ENCODE measurements at regions not wholly inside any gene's neighbourhood (a gene's known extent, or its start where the extent isn't known, plus 50 kb on each side); places are given as distances from the start of the nearest gene placed in this dataset.

- H3K27ac Mint-ChIP-seq (ENCODE audit: low read depth): no peak overlapping the region
- H3K4me1 Mint-ChIP-seq: no peaks in the 10 kb centered on the region
- H3K4me3 Mint-ChIP-seq: no peak overlapping the region
- no peaks in the 10 kb centered on the region for H3K36me3 Mint-ChIP-seq (ENCODE audit: insufficient read depth)
- DNase-seq (ENCODE audit: low spot score in 2 of 2) (no peak), ATAC-seq (replicated peaks; ENCODE audit: extremely low read depth, poor library complexity, severe bottlenecking) (no peak)
- peaks cover under 1% of the 10 kb centered on the region for H3K27me3 Mint-ChIP-seq
- peaks cover 1% of the 10 kb centered on the region for H3K9me3 Mint-ChIP-seq
Observed at GRCh38 chr4:83860200-83860599, 324.3 kb downstream of the GPAT3 start.

- no peak overlapping the region for H3K4me3 Mint-ChIP-seq
- H3K27me3 Mint-ChIP-seq: peaks cover 10% of the 10 kb centered on the region
- H3K27ac Mint-ChIP-seq (ENCODE audit: low read depth): no peak overlapping the region
- DNase-seq (ENCODE audit: low spot score in 2 of 2) (no peak), ATAC-seq (replicated peaks; ENCODE audit: extremely low read depth, poor library complexity, severe bottlenecking) (no peak)
- no peaks in the 10 kb centered on the region for H3K36me3 Mint-ChIP-seq (ENCODE audit: insufficient read depth)
- H3K9me3 Mint-ChIP-seq: peaks cover 13% of the 10 kb centered on the region
- H3K4me1 Mint-ChIP-seq: no peaks in the 10 kb centered on the region
Observed at GRCh38 chr4:83858131-83858530, 322.2 kb downstream of the GPAT3 start.

DNA sequence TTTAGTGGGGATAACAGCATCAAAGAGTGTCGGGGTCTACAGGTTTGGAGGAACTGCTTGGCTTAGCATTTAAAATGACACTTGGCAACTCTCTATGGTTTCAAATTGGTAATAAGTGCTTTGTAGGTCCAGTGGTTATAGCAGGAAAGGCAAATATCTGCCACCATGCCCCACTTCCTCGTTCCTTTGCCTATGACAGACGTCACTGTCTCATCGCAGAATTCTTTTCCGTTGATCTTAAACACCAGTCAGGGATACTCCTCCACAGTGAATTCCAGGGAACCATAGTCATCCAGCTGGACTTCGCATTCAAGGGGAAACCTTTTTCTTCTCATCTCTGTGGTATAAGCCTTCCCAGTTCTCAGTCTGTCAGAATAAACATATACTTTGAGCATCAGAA is 319.1 kb downstream of the GPAT3 start:
- Mint-ChIP-seq H3K4me1 (no peaks in the 10 kb centered on the region), H3K27me3 (peaks cover 12% of the 10 kb centered on the region), H3K9me3 (peaks cover 13% of the 10 kb centered on the region), H3K4me3 (no peak overlapping the region), H3K36me3 (ENCODE audit: insufficient read depth) (no peaks in the 10 kb centered on the region), H3K27ac (ENCODE audit: low read depth) (no peak overlapping the region)
- ATAC-seq (replicated peaks; ENCODE audit: extremely low read depth, poor library complexity, severe bottlenecking) (no peak), DNase-seq (ENCODE audit: low spot score in 2 of 2) (no peak)

DNA sequence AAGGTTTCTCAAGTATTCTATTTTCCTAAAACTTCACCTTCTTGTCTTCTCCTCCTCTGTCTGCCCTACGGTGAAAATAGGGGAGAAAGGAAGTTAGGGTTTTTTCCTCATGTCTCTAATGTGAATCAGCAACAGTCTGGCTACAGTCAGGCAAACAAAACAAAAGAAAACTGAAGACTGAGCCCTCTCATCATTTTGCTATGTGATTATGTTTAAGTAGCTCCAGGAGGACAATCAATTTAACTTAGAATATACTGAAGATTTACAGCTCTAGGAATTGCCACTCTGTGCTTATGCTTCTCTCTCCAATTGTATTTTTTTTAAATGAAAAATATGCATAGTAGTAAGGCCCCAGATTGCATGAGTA is 316.2 kb downstream of the GPAT3 start:
- no peaks in the 10 kb centered on the region for H3K36me3 Mint-ChIP-seq (ENCODE audit: insufficient read depth)
- no peak overlapping the region for H3K27ac Mint-ChIP-seq (ENCODE audit: low read depth)
- ATAC-seq (replicated peaks; ENCODE audit: extremely low read depth, poor library complexity, severe bottlenecking): no peak
- H3K4me1 Mint-ChIP-seq: no peaks in the 10 kb centered on the region
- peaks cover 13% of the 10 kb centered on the region for H3K9me3 Mint-ChIP-seq
- peaks cover 19% of the 10 kb centered on the region for H3K27me3 Mint-ChIP-seq
- DNase-seq (ENCODE audit: low spot score in 2 of 2): no peak
- no peak overlapping the region for H3K4me3 Mint-ChIP-seq

GRCh38 chr4:83851261-83852084 is 315.6 kb downstream of the GPAT3 start:
- Mint-ChIP-seq H3K4me1 (no peaks in the 10 kb centered on the region), H3K27me3 (peaks cover 19% of the 10 kb centered on the region), H3K27ac (ENCODE audit: low read depth) (no peak overlapping the region), H3K9me3 (peaks cover 13% of the 10 kb centered on the region), H3K4me3 (no peak overlapping the region), H3K36me3 (ENCODE audit: insufficient read depth) (no peaks in the 10 kb centered on the region)
- no peak for ATAC-seq (replicated peaks; ENCODE audit: extremely low read depth, poor library complexity, severe bottlenecking)
- no peak for DNase-seq (ENCODE audit: low spot score in 2 of 2)

DNA sequence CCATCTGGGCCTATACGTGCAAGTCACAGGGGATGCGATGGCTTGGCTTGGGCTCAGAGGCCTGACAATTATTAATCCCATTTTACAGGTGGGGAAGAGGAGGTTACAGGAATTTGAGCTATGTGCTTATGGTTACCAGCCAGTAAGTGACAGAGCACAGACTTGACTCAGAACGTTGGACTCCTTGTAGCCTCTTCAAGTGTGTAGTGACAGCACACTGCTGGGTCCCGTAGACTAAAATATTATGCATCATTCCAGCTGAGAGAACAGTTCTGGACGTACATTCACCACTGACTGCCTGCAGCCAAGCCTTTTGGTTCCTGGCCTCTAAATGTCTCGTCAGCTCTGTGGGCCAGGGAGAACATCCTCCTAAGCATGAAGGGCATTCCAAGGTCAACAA is 314.5 kb downstream of the GPAT3 start:
- Mint-ChIP-seq H3K36me3 (ENCODE audit: insufficient read depth) (no peaks in the 10 kb centered on the region), H3K4me3 (no peak overlapping the region), H3K4me1 (no peaks in the 10 kb centered on the region), H3K9me3 (peaks cover 13% of the 10 kb centered on the region), H3K27me3 (peaks cover 19% of the 10 kb centered on the region), H3K27ac (ENCODE audit: low read depth) (no peak overlapping the region)
- no peak for ATAC-seq (replicated peaks; ENCODE audit: extremely low read depth, poor library complexity, severe bottlenecking)
- no peak for DNase-seq (ENCODE audit: low spot score in 2 of 2)

DNA sequence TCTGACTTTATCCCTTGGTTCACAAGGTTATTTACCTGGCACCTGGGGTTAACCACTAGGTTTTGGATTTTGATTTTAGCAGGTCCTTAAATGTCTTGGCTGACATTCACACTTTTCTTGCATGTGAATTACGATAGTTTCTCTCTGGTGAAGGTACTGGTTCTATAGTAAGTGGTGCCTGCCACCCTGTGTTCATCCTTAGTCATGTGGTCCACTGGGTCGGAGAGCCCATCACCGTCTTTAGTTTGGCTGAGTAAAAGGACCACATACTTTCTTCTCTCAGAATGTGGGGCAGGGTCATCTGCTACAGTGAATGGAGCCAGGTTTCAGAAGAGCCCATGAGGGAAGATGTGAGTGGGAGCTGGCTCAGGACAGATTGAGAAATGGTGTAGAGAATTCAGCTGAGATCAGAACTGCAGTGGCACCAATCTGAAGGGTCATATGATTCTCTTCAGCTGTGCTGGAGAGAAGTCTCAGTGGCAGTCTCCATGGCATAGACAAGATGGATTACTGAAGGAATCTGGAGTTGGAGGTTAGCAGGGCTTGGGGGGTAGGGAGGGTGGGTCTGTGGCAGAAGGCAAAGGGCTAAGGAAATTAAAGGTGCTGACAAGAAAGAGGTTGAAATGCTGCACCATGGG is 310.4 kb downstream of the GPAT3 start:
- ATAC-seq (replicated peaks; ENCODE audit: extremely low read depth, poor library complexity, severe bottlenecking) (no peak), DNase-seq (ENCODE audit: low spot score in 2 of 2) (no peak)
- H3K4me3 Mint-ChIP-seq: no peak overlapping the region
- H3K4me1 Mint-ChIP-seq: no peaks in the 10 kb centered on the region
- no peak overlapping the region for H3K27ac Mint-ChIP-seq (ENCODE audit: low read depth)
- H3K36me3 Mint-ChIP-seq (ENCODE audit: insufficient read depth): no peaks in the 10 kb centered on the region
- no peaks in the 10 kb centered on the region for H3K9me3 Mint-ChIP-seq
- peaks cover 8% of the 10 kb centered on the region for H3K27me3 Mint-ChIP-seq

DNA sequence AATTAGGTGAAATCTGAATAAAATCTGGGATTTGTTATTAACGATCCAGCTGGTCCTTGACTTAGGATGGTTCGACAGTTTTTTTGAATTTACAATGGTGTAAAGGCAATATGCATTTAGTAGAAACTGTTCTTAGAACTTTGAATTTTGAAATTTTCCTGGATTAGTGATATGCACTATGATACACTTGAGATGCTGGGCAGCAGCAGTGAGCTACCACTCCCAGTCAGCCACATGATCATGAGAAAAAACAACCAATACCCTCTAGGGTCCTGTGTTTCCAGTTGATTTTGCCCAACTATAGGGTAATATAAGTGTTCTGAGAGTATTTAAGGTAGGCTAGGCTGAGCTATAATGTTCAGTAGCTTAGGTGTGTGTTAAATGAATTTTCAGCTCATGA is 303.7 kb downstream of the GPAT3 start:
- Mint-ChIP-seq H3K27me3 (no peaks in the 10 kb centered on the region), H3K36me3 (ENCODE audit: insufficient read depth) (no peaks in the 10 kb centered on the region), H3K4me1 (no peaks in the 10 kb centered on the region)

GRCh38 chr4:83837614-83838308 is 301.9 kb downstream of the GPAT3 start:
- H3K4me1 Mint-ChIP-seq: no peaks in the 10 kb centered on the region
- ATAC-seq (replicated peaks; ENCODE audit: extremely low read depth, poor library complexity, severe bottlenecking): no peak

More for the DNA sequence above, 303.7 kb downstream of the GPAT3 start:
- DNase-seq (ENCODE audit: low spot score in 2 of 2) (no peak), ATAC-seq (replicated peaks; ENCODE audit: extremely low read depth, poor library complexity, severe bottlenecking) (no peak)
- no peaks in the 10 kb centered on the region for H3K9me3 Mint-ChIP-seq
- H3K27ac Mint-ChIP-seq (ENCODE audit: low read depth): no peak overlapping the region
- no peak overlapping the region for H3K4me3 Mint-ChIP-seq

GRCh38 chr4:83833920-83834319 is 298.0 kb downstream of the GPAT3 start:
- H3K27ac Mint-ChIP-seq (ENCODE audit: low read depth): no peak overlapping the region
- no peak overlapping the region for H3K4me3 Mint-ChIP-seq
- H3K27me3 Mint-ChIP-seq: no peaks in the 10 kb centered on the region
- peaks cover 3% of the 10 kb centered on the region for H3K36me3 Mint-ChIP-seq (ENCODE audit: insufficient read depth)
- DNase-seq (ENCODE audit: low spot score in 2 of 2): no peak
- no peak for ATAC-seq (replicated peaks; ENCODE audit: extremely low read depth, poor library complexity, severe bottlenecking)
- H3K4me1 Mint-ChIP-seq: no peaks in the 10 kb centered on the region
- no peaks in the 10 kb centered on the region for H3K9me3 Mint-ChIP-seq

More at GRCh38 chr4:83837614-83838308, 301.9 kb downstream of the GPAT3 start:
- Mint-ChIP-seq H3K9me3 (no peaks in the 10 kb centered on the region), H3K36me3 (ENCODE audit: insufficient read depth) (no peaks in the 10 kb centered on the region), H3K27ac (ENCODE audit: low read depth) (no peak overlapping the region), H3K27me3 (no peaks in the 10 kb centered on the region), H3K4me3 (no peak overlapping the region)
- DNase-seq (ENCODE audit: low spot score in 2 of 2): no peak

DNA sequence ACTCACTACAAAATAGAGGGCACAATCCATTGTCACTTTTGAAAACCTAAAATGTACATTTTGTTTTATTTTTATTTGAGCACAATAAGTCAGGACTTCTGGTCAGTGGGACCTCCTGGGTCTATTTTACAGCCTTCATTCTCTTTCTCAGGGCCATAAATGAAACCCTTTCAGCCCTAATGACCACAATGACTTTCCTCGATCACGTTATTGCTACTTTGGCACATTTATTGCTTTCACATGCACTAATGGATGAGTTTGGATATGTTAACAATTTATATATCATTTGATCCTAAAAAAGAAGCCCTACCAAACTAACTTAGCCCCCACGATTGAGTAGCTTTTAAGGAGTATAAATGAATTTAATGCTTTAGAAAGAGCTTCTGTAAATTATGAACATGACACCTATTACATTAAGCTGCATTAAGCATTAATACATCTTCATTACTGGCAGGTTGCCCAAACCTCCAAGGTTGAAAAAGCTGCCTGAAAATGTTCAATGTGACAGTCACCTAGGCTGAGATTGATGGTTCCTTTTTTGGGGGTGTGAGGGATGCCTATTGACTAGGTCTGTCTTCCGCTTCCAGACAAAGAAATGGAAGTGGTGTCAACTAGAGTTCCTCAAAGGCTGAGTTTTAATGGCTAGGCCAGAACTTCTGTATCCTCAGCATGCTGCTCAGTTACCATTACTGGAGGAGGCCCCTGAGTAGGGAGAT is 296.4 kb downstream of the GPAT3 start:
- H3K27me3 Mint-ChIP-seq: no peaks in the 10 kb centered on the region
- H3K27ac Mint-ChIP-seq (ENCODE audit: low read depth): no peak overlapping the region
- no peaks in the 10 kb centered on the region for H3K9me3 Mint-ChIP-seq

GRCh38 chr4:83831588-83831987 is 295.7 kb downstream of the GPAT3 start:
- H3K9me3 Mint-ChIP-seq: no peaks in the 10 kb centered on the region
- no peak for ATAC-seq (replicated peaks; ENCODE audit: extremely low read depth, poor library complexity, severe bottlenecking)
- peaks cover 3% of the 10 kb centered on the region for H3K36me3 Mint-ChIP-seq (ENCODE audit: insufficient read depth)
- no peaks in the 10 kb centered on the region for H3K27me3 Mint-ChIP-seq
- H3K27ac Mint-ChIP-seq (ENCODE audit: low read depth): no peak overlapping the region
- H3K4me3 Mint-ChIP-seq: no peak overlapping the region
- no peak for DNase-seq (ENCODE audit: low spot score in 2 of 2)
- H3K4me1 Mint-ChIP-seq: no peaks in the 10 kb centered on the region

More for the DNA sequence above, 296.4 kb downstream of the GPAT3 start:
- Mint-ChIP-seq H3K4me3 (no peak overlapping the region), H3K36me3 (ENCODE audit: insufficient read depth) (peaks cover 3% of the 10 kb centered on the region), H3K4me1 (no peaks in the 10 kb centered on the region)
- DNase-seq (ENCODE audit: low spot score in 2 of 2) (no peak), ATAC-seq (replicated peaks; ENCODE audit: extremely low read depth, poor library complexity, severe bottlenecking) (no peak)
